Ascending aorta (tissue), 2 donors: ENCODE measurements at regions not wholly inside any gene's neighbourhood (a gene's known extent, or its start where the extent isn't known, plus 50 kb on each side); places are given as distances from the start of the nearest gene placed in this dataset.

Source experiments
- DNase-seq, 2 donors: peaks; one replicate each; pipeline ENCODE4 v3.0.0-alpha.2; 2019; ENCODE audit warnings: low spot score in 2 of 2
- H3K27ac ChIP-seq, 2 donors: fragments of 200-600 bp; sonication (generic); one replicate each; pipeline ENCODE4 v1.5.1; 2016 to 2017; ENCODE audit warnings: mild to moderate bottlenecking in 1 of 2
- H3K27me3 ChIP-seq: fragments of 200-600 bp; sonication (generic); one replicate; pipeline ENCODE4 v1.5.1; 2017
- H3K36me3 ChIP-seq, 2 donors: fragments of 200-600 bp; sonication (generic); one replicate each; pipeline ENCODE4 v1.5.1; 2016
- H3K4me1 ChIP-seq, 2 donors: fragments of 200-600 bp; sonication (generic); one replicate each; pipeline ENCODE4 v1.5.1; 2016 to 2017; ENCODE audit warnings: mild to moderate bottlenecking in 1 of 2
- H3K4me3 ChIP-seq, 2 donors: fragments of 200-600 bp; sonication (generic); one replicate each; pipeline ENCODE4 v1.5.1; 2016 to 2017; ENCODE audit warnings: mild to moderate bottlenecking in 1 of 2
- H3K9me3 ChIP-seq, 2 donors: fragments of 200-600 bp; sonication (generic); one replicate each; pipeline ENCODE4 v1.5.1; 2016
- CTCF ChIP-seq, 3 experiments: fragments of 200-600 bp in 2 of 3; fragments of 450-650 bp in 1 of 3; sonication (generic) in 2 of 3; IDR thresholded peaks; one replicate each; pipeline ENCODE4 v1.5.1; 2016 to 2019; ENCODE audit warnings: antibody characterized with exemption in 3 of 3, mild to moderate bottlenecking in 1 of 3, moderate library complexity in 1 of 3
- intact Hi-C: fragments of 100-400 bp; cut with DNase I; formaldehyde crosslinking; loops from one replicate; pipeline ENCODE4 v1.15.1; 2023

DNA sequence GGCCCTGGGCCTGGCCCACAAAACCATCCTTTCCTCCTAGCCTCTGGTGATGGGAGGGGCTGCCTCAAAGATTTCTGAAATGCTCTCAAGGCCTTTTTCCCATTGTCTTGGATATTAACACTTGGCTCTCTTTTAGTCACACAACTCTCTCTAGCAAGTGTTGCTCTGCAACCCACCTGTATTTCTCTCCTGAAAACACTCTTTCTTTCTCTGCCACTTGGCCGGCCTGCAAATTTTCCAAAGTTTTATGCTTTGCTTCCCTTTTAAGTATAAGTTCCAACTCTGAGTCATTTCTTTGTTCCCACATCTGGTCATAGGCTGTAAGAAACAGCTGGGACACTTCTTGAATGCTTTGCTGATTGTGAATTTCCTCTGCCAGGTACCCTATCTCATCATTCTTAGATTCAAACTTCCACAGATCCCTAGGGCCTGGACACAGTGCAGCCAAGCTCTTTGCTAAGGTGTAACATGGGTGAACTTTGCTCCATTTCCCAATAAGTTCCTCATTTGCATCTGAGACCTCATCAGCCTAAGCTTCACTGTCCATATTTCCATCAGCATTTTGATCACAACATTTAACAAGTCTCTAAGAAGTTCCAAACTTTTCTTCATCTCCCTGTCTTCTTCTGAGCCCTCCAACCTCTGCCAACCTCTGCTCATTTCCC is 93.8 kb downstream of the TRIM29 start:
- H3K27me3 ChIP-seq: no peaks in the 10 kb centered on the region
- no peaks in the 10 kb centered on the region for H3K4me1 ChIP-seq
- H3K4me3 ChIP-seq: no peak overlapping the region
- TF ChIP-seq CTCF (IDR thresholded peaks at IDR 0.05): no peak
- no peak overlapping the region for H3K27ac ChIP-seq
- intact Hi-C loops: no loop called here
- DNase-seq: peak in 1 of 2 donors; percentile 4
- H3K9me3 ChIP-seq: peaks cover 7 to 20% of the 10 kb centered on the region in 2 donors
- H3K36me3 ChIP-seq: no peaks in the 10 kb centered on the region

GRCh38 chr11:120043328-120043945 is 94.5 kb downstream of the TRIM29 start:
- peak in 1 of 2 donors; percentile 47 for DNase-seq
- TF ChIP-seq CTCF (IDR thresholded peaks at IDR 0.05): no peak
- Histone ChIP-seq H3K27ac (no peak overlapping the region), H3K27me3 (no peaks in the 10 kb centered on the region), H3K4me1 (no peaks in the 10 kb centered on the region), H3K36me3 (no peaks in the 10 kb centered on the region), H3K4me3 (no peak overlapping the region), H3K9me3 (peaks cover 7 to 20% of the 10 kb centered on the region in 2 donors)
- intact Hi-C loops: no loop called here

DNA sequence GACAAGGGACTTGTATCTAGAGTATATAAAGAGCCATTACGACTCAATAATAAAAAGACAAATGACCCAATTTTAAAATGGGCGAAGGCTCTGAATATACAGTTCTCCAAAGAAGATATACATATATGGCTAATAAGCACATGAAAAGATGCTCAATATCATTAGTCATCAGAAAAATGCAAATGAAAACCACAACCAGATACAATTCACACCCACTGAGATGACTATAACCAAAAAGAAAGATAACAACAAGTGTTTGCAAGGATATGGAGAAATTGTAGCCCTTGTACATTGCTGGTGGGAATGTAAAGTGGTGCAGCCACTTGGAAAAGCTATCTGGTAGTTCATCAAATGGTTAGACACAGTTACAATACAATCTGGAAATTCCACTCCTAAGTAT is 96.3 kb downstream of the TRIM29 start:
- H3K27me3 ChIP-seq: no peaks in the 10 kb centered on the region
- no peak overlapping the region for H3K4me3 ChIP-seq
- H3K4me1 ChIP-seq: no peaks in the 10 kb centered on the region
- H3K36me3 ChIP-seq: no peaks in the 10 kb centered on the region
- TF ChIP-seq CTCF (IDR thresholded peaks at IDR 0.05): no peak
- no peak overlapping the region for H3K27ac ChIP-seq
- intact Hi-C loops: no loop called here
- peaks cover 0 to 2% of the 10 kb centered on the region in 2 donors for H3K9me3 ChIP-seq
- DNase-seq: no peak

DNA sequence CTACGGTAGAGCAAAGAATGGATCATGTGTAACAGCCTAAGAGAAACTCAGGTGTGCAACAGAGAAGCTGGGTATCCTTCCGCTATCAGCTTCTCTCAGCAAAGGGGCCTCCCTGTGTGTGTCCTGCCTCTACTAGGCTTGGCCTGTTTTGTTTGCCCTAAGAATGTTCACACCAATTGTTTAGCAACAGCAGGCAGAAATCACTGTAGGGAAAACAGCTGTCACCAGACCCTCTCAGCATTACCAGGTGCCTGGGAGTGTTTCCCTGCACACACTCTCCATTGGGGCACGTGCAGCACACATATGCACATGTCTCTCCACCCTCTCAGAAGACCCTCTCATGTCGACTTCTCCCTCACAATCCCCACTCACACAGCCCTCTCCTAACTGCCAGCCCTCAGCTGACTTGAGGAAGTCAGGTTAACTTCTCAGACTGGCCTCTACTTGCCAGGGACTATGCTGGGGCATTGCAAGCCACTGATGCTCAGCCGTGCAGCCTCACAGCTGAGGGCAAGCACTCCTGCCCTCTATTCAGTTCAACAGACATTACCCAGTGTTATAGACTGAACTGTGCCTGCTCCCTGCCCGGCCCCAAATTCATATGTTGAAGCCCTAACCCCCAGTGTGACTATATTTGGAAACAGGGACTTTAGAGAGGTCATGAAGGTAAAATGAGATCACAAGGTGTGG is 97.6 kb downstream of the TRIM29 start:
- H3K27me3 ChIP-seq: no peaks in the 10 kb centered on the region
- H3K36me3 ChIP-seq: no peaks in the 10 kb centered on the region
- H3K27ac ChIP-seq: no peak overlapping the region
- no peak for TF ChIP-seq CTCF (IDR thresholded peaks at IDR 0.05)
- H3K4me1 ChIP-seq: no peaks in the 10 kb centered on the region
- intact Hi-C loops: no loop called here
- H3K9me3 ChIP-seq: peaks cover 0 to 7% of the 10 kb centered on the region in 2 donors
- no peak overlapping the region for H3K4me3 ChIP-seq
- peak in 1 of 2 donors; percentile 24 for DNase-seq

DNA sequence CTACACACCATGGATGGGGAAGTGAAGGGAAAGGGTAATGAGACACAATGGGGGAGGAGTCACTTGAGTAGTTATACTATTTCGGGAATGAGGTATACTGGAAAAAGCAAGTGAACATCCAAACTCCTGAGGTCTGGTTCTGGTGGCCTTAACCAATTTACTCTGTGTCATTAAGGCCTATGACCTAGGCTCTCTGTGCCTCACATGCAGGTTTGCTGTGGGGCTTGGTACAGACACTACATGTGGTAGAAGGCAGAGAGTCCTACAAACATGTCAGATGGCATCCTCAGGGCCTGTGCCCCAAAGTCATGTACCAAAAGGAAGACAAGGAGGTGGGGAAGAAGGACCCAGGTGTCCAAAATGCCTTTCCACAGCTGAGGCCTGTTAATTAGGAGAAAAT is 98.9 kb downstream of the TRIM29 start:
- Histone ChIP-seq H3K27me3 (no peaks in the 10 kb centered on the region), H3K27ac (no peak overlapping the region), H3K9me3 (peaks cover 0 to 7% of the 10 kb centered on the region in 2 donors), H3K4me1 (no peaks in the 10 kb centered on the region), H3K36me3 (no peaks in the 10 kb centered on the region), H3K4me3 (no peak overlapping the region)
- TF ChIP-seq CTCF (IDR thresholded peaks at IDR 0.05): no peak
- DNase-seq: peak in 1 of 2 donors; percentile 2
- intact Hi-C loops: no loop called here
